Kidney glomerular epithelial cell (primary cell): ENCODE measurements at regions not wholly inside any gene's neighbourhood (a gene's known extent, or its start where the extent isn't known, plus 50 kb on each side); places are given as distances from the start of the nearest gene placed in this dataset.

Experiments used
- DNase-seq: peaks from one replicate; lab custom pipeline; 2025; lab: John Stamatoyannopoulos, UW

DNA sequence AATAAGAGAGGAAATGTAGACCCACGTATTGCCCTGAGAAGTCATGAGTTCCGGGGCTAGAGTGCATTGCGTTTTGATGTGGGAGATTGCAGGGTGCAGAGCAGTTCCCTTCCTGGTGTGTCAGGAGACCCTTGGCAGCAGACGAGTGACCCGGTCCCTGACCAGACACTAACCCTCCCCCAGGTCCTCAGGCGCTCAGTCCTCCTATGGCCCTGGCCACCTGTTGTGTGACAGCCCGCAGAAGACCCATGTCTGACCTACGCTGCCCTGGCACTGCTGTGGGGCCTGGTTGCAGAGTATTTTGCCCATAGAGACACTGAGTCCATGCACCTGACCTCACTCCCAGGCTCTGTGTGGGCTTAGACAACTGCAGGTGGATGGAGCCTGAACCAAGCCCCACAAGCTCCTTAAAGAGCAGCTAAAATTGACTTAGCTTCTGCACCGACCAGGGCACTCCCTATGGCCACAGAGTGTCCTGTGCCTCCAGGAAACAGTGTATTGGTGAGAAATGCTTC lies 833.8 kb downstream of the TBC1D22A start:
- no peak for DNase-seq

DNA sequence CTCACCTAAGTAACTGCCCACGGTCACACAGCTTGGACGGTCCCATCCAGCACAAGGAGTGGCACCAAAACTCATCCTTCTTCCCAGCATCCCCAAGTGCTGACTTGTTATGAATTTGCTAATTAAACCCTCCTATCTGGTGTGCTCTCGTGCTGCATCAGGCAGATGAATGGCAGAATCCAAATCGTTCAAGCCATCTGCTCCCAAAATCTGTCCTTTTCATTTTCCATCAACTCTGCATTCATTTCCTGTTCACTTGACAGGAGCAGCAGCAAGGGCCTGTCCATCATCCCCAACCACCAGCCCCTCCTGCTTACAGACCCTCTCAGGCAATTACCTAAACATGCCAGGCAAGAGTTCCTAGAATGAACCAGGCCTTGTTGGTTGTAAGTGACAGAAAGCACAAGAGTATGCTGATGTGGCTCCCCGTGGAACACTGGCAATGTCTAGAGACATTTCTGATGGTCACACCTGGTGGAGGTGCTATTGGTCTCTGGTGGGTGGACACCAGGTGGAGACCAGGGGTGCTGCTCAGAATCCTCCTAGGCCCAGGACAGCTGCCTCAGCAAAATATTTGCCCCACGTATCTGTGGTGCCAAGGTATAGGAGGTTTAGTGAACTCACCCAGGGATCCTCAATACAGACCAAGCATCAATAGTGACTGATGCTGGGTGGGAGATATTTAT lies 832.5 kb downstream of the TBC1D22A start:
- DNase-seq = no peak

DNA sequence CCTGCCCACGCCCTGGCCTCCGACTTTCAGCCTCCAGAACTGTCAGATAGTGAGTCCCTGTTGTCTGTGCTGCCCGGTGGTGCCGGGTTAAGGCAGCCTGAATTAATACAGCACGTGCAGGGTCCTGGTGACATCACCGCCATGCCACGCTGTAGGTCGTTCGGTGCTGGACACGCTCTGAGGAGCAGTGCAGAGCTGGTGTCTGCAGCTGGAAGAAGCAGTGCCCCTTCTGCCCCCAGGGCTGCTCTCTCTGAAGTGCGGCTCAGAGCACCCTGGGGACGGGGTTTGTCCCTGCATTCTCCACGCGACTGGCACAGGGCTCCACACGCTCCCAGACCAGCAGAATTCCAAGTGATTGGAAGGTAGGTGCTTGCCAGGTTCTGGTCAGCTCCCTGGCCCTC lies 831.5 kb downstream of the TBC1D22A start:
- DNase-seq = no peak

GRCh38 chr22:47593291-47593690 lies 830.8 kb downstream of the TBC1D22A start:
- no peak for DNase-seq

GRCh38 chr22:47592791-47593190 lies 830.3 kb downstream of the TBC1D22A start:
- no peak for DNase-seq

- no peak for DNase-seq
These were observed 829.3 kb downstream of the TBC1D22A start for GRCh38 chr22:47591709-47592108.

DNA sequence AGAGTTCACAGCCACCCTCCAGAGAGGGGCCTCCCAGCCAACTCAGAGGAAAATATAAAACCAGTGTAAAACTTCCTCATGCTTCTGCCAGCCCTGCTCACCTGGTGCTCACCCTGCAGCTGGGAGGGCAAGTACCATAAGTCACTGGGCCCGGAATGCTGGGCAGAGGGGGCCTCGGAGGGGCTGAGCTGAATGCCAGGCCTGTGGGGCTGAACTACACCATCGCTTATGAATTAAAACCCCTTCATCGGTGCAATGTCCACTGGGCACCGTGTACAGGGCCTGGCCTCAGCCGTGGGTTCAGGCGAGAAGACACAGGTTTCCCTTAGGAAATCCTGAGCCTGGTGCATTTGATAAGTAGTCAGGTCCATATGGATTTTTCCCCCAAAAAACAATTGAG lies 828.6 kb downstream of the TBC1D22A start:
- DNase-seq = no peak

DNA sequence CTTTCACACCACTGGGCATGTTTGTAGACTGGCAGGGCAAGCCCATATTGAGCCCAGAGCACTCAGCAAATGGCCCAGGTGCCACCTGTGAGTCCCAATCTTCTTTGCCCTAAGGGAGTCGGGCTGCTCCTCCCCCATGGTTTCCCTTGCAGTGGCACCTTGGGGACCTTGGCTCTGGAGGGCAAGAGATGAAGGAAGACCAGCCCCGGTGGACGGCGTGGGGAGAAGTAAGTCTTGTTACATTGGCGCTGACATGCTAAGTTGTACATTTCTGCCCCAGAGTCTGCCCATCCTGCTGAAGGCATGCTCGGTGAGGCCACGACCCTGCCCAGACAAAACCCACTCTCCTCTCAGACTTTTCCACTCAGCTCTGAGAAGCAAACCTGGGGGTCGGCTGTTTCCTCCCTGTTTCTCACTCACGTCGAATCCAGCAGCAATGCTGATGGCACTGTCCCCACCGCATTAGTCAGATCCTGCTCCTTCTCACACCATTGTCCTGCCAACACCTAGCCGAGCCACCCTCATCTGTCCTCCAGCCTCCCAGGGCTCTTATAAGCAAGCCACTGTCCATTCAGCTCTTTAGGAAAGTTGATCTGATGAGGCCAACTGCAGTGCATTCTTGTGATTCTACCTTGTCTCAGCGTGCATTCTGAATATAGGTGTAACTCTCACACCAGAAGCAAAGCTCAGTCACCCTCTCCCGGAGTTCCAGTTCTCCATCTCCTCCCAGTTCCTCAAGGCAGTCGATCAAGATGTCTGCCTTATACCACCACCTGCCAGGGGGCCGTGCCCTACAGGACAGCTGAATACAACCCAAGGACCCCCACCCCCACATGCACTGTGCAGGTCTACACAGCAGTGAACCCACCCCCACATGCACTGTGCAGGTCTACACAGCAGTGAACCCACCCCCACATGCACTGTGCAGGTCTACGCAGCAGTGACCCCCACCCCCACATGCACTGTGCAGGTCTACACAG lies 827.1 kb downstream of the TBC1D22A start:
- no peak for DNase-seq

GRCh38 chr22:47588578-47588960 lies 826.1 kb downstream of the TBC1D22A start:
- no peak for DNase-seq

DNA sequence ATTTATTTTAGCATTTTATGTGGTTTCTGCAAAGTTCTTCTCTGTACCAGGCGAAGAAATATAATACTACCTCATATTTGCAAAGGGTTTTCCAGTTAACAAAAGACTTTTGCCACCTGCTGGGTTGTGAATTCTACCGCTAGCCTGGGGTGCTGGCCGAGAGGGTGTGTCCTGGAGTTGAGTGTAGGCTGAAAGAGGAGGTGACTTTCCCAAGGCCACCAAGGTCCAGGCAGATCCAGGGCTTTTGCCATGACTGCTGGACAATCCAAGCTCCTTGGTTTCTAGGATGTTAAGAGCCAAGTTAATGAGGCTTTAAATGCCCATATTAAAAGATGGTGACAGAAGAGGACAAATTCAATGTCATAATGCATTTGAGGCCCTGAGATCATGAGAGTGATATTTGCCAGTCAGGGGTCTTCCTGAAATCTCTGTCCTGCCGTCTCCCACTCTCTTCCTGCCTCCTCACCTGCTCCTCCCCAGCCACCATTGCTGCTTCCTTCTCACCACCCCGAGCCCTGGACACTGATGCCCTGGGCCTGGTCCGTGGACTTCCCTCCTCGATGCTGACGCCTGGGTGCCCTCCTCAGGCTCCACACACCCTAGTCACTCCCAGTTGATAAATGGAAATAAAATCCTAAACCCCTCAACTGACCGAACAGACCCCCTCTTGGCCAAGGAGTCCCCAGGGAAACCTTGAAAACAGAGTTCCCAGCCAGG lies 825.6 kb downstream of the TBC1D22A start:
- no peak for DNase-seq

DNA sequence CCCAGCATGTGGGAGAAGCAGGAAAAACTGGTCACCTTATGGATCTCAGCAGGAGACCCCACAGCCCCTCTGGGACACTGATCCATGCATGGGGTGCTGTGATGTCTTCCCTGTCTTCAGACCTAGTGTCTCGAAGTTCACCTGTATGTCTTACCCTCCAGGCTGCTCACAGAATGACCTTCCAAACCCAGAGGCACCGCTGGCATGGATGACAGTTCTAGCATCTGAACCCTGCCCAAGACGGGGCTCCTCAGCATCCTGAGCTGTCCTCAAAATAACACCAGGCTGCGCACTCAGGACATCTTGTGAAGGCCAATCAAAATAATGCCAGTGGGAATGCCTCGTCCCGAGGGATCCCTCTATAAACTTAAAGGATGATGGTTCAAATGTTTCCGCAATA lies 824.9 kb downstream of the TBC1D22A start:
- DNase-seq = no peak

- DNase-seq = no peak
These were observed 824.5 kb downstream of the TBC1D22A start for GRCh38 chr22:47586946-47587345.

DNA sequence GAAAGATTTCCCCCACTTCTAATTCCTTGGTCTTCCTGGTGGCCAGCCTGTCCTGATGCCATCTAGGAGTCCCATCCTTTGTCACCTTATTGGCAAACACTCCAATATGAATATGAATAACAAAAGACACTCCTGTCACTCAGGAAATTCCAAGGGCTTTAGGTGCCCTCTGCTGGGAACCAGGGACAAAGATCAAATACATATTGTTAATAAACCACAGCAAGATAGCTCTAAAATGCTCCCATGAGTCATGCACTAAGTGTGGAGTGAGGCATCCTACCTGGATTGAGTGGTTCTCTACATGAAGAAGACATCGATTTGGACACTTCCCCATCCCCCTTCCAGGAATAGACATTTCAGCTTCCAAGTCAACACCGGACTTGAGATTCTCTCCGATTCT lies 823.6 kb downstream of the TBC1D22A start:
- DNase-seq = no peak

GRCh38 chr22:47583959-47584562 lies 821.6 kb downstream of the TBC1D22A start:
- no peak for DNase-seq

GRCh38 chr22:47582067-47582466 lies 819.6 kb downstream of the TBC1D22A start:
- no peak for DNase-seq

DNA sequence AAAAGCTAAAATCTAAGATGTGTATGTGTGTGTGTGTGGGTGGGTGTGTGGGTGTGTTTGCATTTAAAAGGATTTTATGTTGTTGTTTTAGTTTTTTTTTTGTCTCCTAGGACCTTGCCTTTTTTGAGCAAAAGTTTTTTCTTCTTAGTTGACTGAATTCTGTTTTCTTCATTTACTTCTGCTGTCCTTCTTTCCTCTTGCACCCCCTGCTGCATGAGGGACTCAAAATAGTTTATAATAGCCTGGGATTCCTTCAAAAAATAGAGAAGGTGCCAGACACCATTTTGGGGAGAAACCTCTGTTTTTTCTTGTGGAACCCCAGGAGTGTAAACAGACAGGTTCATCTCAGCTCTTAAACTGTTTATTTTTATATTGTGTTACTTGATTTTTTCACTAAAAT lies 817.7 kb downstream of the TBC1D22A start:
- DNase-seq = no peak

GRCh38 chr22:47576908-47577307 lies 814.5 kb downstream of the TBC1D22A start:
- no peak for DNase-seq

DNA sequence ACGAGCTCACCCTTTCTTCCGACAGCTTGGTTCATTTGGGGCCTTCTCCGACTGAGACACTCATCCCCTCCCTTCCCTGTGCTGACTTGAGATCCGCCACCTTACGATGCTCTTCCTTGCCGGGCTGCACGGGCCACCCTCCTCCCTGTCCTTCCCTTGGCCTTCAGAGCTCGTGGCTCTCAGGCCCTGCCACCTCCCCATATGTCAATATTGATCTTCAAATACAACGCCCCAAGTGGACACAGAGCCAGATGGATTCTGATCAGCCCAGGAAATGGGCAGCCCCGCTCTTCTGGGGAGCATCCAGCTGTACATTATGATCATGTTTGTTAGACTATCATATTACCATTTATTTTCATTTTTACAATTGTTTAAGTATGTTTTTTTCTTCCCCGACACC lies 812.8 kb downstream of the TBC1D22A start:
- no peak for DNase-seq

DNA sequence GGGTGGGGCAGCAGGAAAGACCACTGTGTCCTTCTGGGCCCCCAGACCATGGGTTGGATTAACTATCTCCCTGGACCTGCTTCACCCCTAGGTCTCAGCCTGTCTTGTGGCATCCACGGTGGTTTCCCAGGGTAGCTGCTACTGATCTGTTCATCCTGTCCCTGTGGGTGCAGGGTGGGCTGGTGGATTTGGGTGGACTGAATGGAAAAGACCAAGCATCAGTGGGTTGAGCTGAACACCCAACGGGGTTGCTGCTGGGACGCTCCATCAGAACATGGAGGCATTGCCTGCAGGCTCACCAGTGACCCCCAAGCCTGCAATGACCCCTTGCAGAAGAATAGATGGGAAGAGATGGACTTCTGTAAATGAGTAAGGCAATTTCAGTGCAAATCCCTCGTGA lies 812.1 kb downstream of the TBC1D22A start:
- no peak for DNase-seq

- DNase-seq = no peak
These were observed 810.7 kb downstream of the TBC1D22A start for GRCh38 chr22:47573141-47573540.

- DNase-seq = no peak
These were observed 810.0 kb downstream of the TBC1D22A start for GRCh38 chr22:47572443-47572842.

DNA sequence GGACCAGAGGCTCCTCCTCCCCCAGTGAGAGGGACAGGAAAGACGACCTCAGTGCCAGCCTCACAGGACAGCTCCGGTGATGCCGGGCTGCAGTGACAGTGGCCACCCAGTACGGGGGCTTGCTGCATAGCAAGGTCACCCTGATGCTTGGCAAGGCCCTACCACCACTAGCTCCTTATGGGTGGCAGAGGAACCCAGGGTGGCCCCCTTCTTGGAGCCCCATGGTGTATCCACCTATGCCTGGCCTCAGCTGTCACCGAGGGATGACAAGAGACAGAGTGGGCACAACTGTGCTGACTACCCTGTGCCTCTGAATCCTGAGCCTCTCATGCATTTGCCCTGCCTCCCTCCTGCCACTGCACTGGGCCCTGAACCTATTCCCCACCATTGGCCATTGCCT lies 809.2 kb downstream of the TBC1D22A start:
- DNase-seq = no peak
